ENCODE measurements at regions not wholly inside any gene's neighbourhood (a gene's known extent, or its start where the extent isn't known, plus 50 kb on each side); places are given as distances from the start of the nearest gene placed in this dataset.

DNA sequence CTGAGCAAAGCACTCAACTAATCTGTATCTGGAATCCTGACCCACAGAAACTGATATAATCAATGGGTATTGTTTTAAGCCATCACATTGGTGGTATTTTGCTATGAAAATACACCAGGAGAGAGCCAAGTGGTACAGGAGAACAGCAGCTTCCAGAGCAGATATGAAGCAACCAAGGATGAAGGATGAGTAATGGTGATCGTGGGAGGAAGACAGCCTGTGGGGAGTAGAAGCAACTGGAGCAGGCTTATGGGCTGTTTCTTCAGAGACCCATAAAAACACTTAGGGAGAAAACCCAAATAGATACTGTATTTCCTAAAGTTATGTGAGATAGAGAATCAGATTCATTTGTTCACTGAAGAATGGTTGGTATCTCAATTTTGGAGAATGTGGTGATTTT is 330.8 kb downstream of the NUP35 start:
- TF ChIP-seq EZH2 (IDR thresholded peaks at IDR 0.05), result no peak
- no peak for TF ChIP-seq POLR2AphosphoS5 (IDR thresholded peaks at IDR 0.05; ENCODE audit: borderline replicate concordance, low read depth, low read length)
